Putamen (tissue), 1 donor: ENCODE measurements at regions not wholly inside any gene's neighbourhood (a gene's known extent, or its start where the extent isn't known, plus 50 kb on each side); places are given as distances from the start of the nearest gene placed in this dataset.
"Not testable (repeated sequence)": the region's sequence is repeated elsewhere in the genome, so short reads cannot be mapped to it uniquely, and the experiment has no call there.

Source experiments
- DNase-seq: peaks from one replicate; pipeline ENCODE4 v3.0.0-alpha.2; 2016; ENCODE audit warnings: low spot score

GRCh38 chr16:80915079-80915450 lies 91.6 kb downstream of the CMC2 start:
- DNase-seq: no peak

GRCh38 chr16:80914379-80915078 lies 92.2 kb downstream of the CMC2 start:
- DNase-seq: no peak

- no peak for DNase-seq
Observed at GRCh38 chr16:80913397-80913796, 93.3 kb downstream of the CMC2 start.

- DNase-seq: no peak
Observed at GRCh38 chr16:80912651-80913050, 94.0 kb downstream of the CMC2 start.

- DNase-seq: no peak
Observed at GRCh38 chr16:80910434-80910833, 96.3 kb downstream of the CMC2 start.

GRCh38 chr16:80909720-80910119 lies 97.0 kb downstream of the CMC2 start:
- no peak for DNase-seq

GRCh38 chr16:80906169-80906568 lies 100.5 kb downstream of the CMC2 start:
- DNase-seq: not testable (repeated sequence)

- no peak for DNase-seq
Observed at GRCh38 chr16:80903616-80904015, 99.2 kb upstream of the CDYL2 start.

- no peak for DNase-seq
Observed at GRCh38 chr16:80902306-80903110, 98.1 kb upstream of the CDYL2 start.

GRCh38 chr16:80900593-80900954 lies 96.2 kb upstream of the CDYL2 start:
- no peak for DNase-seq

GRCh38 chr16:80899809-80900592 lies 95.6 kb upstream of the CDYL2 start:
- DNase-seq: peak; percentile 49

- no peak for DNase-seq
Observed at GRCh38 chr16:80896776-80897175, 92.4 kb upstream of the CDYL2 start.

- no peak for DNase-seq
Observed at GRCh38 chr16:80894091-80894490, 89.7 kb upstream of the CDYL2 start.

- no peak for DNase-seq
Observed at GRCh38 chr16:80893686-80894085, 89.3 kb upstream of the CDYL2 start.

GRCh38 chr16:80892395-80892794 lies 88.0 kb upstream of the CDYL2 start:
- DNase-seq: not testable (repeated sequence)

GRCh38 chr16:80889779-80890359 lies 85.5 kb upstream of the CDYL2 start:
- no peak for DNase-seq

- no peak for DNase-seq
Observed at GRCh38 chr16:80887062-80887461, 82.7 kb upstream of the CDYL2 start.

- DNase-seq: no peak
Observed at GRCh38 chr16:80883816-80884215, 79.4 kb upstream of the CDYL2 start.

GRCh38 chr16:80883159-80883642 lies 78.8 kb upstream of the CDYL2 start:
- no peak for DNase-seq

- no peak for DNase-seq
Observed at GRCh38 chr16:80875616-80876015, 71.2 kb upstream of the CDYL2 start.

GRCh38 chr16:80874925-80875324 lies 70.5 kb upstream of the CDYL2 start:
- no peak for DNase-seq

- DNase-seq: no peak
Observed at GRCh38 chr16:80862160-80862705, 57.8 kb upstream of the CDYL2 start.
